HL-60 (cell line): ENCODE measurements at regions not wholly inside any gene's neighbourhood (a gene's known extent, or its start where the extent isn't known, plus 50 kb on each side); places are given as distances from the start of the nearest gene placed in this dataset.

Source experiments
- GABPA ChIP-seq: IDR thresholded peaks from 2 replicates; pipeline ENCODE4 v1.6.1; 2012; ENCODE audit warnings: low read depth
- POLR2AphosphoS5 ChIP-seq: IDR thresholded peaks from 2 replicates; pipeline ENCODE4 v1.6.1; 2012; ENCODE audit warnings: low read depth
- SPI1 ChIP-seq: IDR thresholded peaks from 2 replicates; pipeline ENCODE4 v1.6.1; 2012; ENCODE audit warnings: low read depth, mild to moderate bottlenecking, borderline replicate concordance
- TF ChIP-seq, protein P1 (sequence below): IDR thresholded peaks from one replicate; pipeline ENCODE4 v1.5.1; 2011; ENCODE audit warnings: low read length, control low read depth, inconsistent platforms; ENCODE audit not compliant: insufficient read depth
- TF ChIP-seq, protein P2 (sequence below): IDR thresholded peaks from 2 replicates; pipeline ENCODE4 v1.6.1; 2012; ENCODE audit warnings: low read depth; ENCODE audit not compliant: insufficient replicate concordance

- TF ChIP-seq, protein P1, sequence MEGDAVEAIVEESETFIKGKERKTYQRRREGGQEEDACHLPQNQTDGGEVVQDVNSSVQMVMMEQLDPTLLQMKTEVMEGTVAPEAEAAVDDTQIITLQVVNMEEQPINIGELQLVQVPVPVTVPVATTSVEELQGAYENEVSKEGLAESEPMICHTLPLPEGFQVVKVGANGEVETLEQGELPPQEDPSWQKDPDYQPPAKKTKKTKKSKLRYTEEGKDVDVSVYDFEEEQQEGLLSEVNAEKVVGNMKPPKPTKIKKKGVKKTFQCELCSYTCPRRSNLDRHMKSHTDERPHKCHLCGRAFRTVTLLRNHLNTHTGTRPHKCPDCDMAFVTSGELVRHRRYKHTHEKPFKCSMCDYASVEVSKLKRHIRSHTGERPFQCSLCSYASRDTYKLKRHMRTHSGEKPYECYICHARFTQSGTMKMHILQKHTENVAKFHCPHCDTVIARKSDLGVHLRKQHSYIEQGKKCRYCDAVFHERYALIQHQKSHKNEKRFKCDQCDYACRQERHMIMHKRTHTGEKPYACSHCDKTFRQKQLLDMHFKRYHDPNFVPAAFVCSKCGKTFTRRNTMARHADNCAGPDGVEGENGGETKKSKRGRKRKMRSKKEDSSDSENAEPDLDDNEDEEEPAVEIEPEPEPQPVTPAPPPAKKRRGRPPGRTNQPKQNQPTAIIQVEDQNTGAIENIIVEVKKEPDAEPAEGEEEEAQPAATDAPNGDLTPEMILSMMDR = no peak
- TF ChIP-seq POLR2AphosphoS5 (no peak), GABPA (no peak), SPI1 (no peak)
- TF ChIP-seq, protein P2, sequence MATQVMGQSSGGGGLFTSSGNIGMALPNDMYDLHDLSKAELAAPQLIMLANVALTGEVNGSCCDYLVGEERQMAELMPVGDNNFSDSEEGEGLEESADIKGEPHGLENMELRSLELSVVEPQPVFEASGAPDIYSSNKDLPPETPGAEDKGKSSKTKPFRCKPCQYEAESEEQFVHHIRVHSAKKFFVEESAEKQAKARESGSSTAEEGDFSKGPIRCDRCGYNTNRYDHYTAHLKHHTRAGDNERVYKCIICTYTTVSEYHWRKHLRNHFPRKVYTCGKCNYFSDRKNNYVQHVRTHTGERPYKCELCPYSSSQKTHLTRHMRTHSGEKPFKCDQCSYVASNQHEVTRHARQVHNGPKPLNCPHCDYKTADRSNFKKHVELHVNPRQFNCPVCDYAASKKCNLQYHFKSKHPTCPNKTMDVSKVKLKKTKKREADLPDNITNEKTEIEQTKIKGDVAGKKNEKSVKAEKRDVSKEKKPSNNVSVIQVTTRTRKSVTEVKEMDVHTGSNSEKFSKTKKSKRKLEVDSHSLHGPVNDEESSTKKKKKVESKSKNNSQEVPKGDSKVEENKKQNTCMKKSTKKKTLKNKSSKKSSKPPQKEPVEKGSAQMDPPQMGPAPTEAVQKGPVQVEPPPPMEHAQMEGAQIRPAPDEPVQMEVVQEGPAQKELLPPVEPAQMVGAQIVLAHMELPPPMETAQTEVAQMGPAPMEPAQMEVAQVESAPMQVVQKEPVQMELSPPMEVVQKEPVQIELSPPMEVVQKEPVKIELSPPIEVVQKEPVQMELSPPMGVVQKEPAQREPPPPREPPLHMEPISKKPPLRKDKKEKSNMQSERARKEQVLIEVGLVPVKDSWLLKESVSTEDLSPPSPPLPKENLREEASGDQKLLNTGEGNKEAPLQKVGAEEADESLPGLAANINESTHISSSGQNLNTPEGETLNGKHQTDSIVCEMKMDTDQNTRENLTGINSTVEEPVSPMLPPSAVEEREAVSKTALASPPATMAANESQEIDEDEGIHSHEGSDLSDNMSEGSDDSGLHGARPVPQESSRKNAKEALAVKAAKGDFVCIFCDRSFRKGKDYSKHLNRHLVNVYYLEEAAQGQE = no peak
Observed at GRCh38 chr2:125526093-125526492, 1129.9 kb upstream of the GYPC start.
